A673 (cell line): ENCODE measurements at regions not wholly inside any gene's neighbourhood (a gene's known extent, or its start where the extent isn't known, plus 50 kb on each side); places are given as distances from the start of the nearest gene placed in this dataset.

Source experiments
- BruUV-seq: library from RNA; stranded (reverse); fragments of 400-500 nt; replicated peaks from 2 replicates; lab custom pipeline; 2021; lab: Mats Ljungman, UMichigan
- CTCF ChIA-PET: fragments of 300-600 bp; sonication (Branson Sonifier 250); formaldehyde crosslinking; loops from one replicate; lab custom pipeline; 2022; ENCODE audit warnings: antibody characterized with exemption; lab: Charles Lee
- POLR2A ChIA-PET: fragments of 300-600 bp; sonication (Branson Sonifier 250); formaldehyde crosslinking; loops from one replicate; lab custom pipeline; 2022; ENCODE audit warnings: antibody characterized with exemption; ENCODE audit not compliant: low non-redundant PET; lab: Charles Lee
- DNase-seq: peaks from one replicate; pipeline ENCODE4 v3.0.0-alpha.2; 2015; ENCODE audit warnings: low spot score
- H3K27ac ChIP-seq: fragments of 200-600 bp; sonication (generic); 2 replicates; pipeline ENCODE4 v1.5.1; 2016; ENCODE audit warnings: mixed run types, low read depth, mild to moderate bottlenecking, mixed read lengths, antibody characterized with exemption, low read length; ENCODE audit not compliant: poor library complexity, severe bottlenecking
- H3K27me3 ChIP-seq: fragments of 200-600 bp; sonication (generic); replicated peaks from 2 replicates; pipeline ENCODE4 v1.6.1; 2017; ENCODE audit warnings: mixed run types, low read depth, mild to moderate bottlenecking, mixed read lengths, antibody characterized with exemption, low read length; ENCODE audit not compliant: insufficient read depth, poor library complexity
- H3K36me3 ChIP-seq: fragments of 200-600 bp; sonication (generic); 2 replicates; pipeline ENCODE4 v1.6.1; 2016; ENCODE audit warnings: mixed run types, mild to moderate bottlenecking, mixed read lengths, antibody characterized with exemption, low read length; ENCODE audit not compliant: insufficient read depth, poor library complexity, severe bottlenecking
- H3K4me1 ChIP-seq: fragments of 200-600 bp; sonication (generic); 2 replicates; pipeline ENCODE4 v1.6.1; 2017; ENCODE audit warnings: mixed run types, mild to moderate bottlenecking, mixed read lengths, antibody characterized with exemption, low read length; ENCODE audit not compliant: insufficient read depth, poor library complexity, severe bottlenecking
- H3K4me3 ChIP-seq: fragments of 200-600 bp; sonication (generic); 2 replicates; pipeline ENCODE4 v1.5.1; 2016; ENCODE audit warnings: low read depth, mixed run types, mild to moderate bottlenecking, mixed read lengths, low read length; ENCODE audit not compliant: poor library complexity, severe bottlenecking
- H3K9me3 ChIP-seq: fragments of 200-600 bp; sonication (generic); 2 replicates; pipeline ENCODE4 v1.6.1; 2016; ENCODE audit warnings: mixed run types, low read depth, mild to moderate bottlenecking, mixed read lengths, antibody characterized with exemption, low read length; ENCODE audit not compliant: poor library complexity, severe bottlenecking
- CTCF ChIP-seq: fragments of 300-800, 200-600 bp; sonication (generic); conservative IDR thresholded peaks from 2 replicates; pipeline ENCODE4 v1.5.1; 2017; ENCODE audit warnings: low read depth, mild to moderate bottlenecking, antibody characterized with exemption, low read length, moderate library complexity, mixed read lengths
- EZH2 ChIP-seq: fragments of 200-600 bp; sonication (generic); IDR thresholded peaks from 2 replicates; pipeline ENCODE4 v1.6.1; 2017; ENCODE audit warnings: borderline replicate concordance, low read depth, mild to moderate bottlenecking, mixed read lengths, antibody characterized with exemption, low read length; ENCODE audit not compliant: poor library complexity, severe bottlenecking
- intact Hi-C: fragments of 100-400 bp; cut with micrococcal nuclease; formaldehyde crosslinking; loops from one replicate; pipeline ENCODE4 v1.10.0; 2022; ENCODE audit not compliant: unreplicated experiment

- ChIA-PET POLR2A (no interaction called here), CTCF (no interaction called here)
- Histone ChIP-seq H3K27ac (no peak overlapping the region), H3K4me3 (no peak overlapping the region), H3K9me3 (no peaks in the 10 kb centered on the region), H3K27me3 (no peaks in the 10 kb centered on the region), H3K4me1 (no peaks in the 10 kb centered on the region), H3K36me3 (no peaks in the 10 kb centered on the region)
- BruUV-seq = no TSS peak
- TF ChIP-seq EZH2 = no peak
- TF ChIP-seq CTCF = no peak
- intact Hi-C loops = no loop called here
- DNase-seq = no peak
These were observed 438.6 kb upstream of the POU3F3 start for GRCh38 chr2:104415284-104415683.

GRCh38 chr2:104416339-104417000 lies 437.4 kb upstream of the POU3F3 start:
- no peaks in the 10 kb centered on the region for H3K36me3 ChIP-seq
- CTCF ChIA-PET = no interaction called here
- no peaks in the 10 kb centered on the region for H3K27me3 ChIP-seq
- TF ChIP-seq CTCF (no peak), EZH2 (no peak)
- H3K4me3 ChIP-seq = no peak overlapping the region
- DNase-seq = peak; percentile 18
- BruUV-seq = no TSS peak
- POLR2A ChIA-PET = no interaction called here
- no peak overlapping the region for H3K27ac ChIP-seq
- intact Hi-C loops = no loop called here
- H3K4me1 ChIP-seq = no peaks in the 10 kb centered on the region
- no peaks in the 10 kb centered on the region for H3K9me3 ChIP-seq

GRCh38 chr2:104420420-104420819 lies 433.5 kb upstream of the POU3F3 start:
- DNase-seq = no peak
- ChIA-PET CTCF (no interaction called here), POLR2A (no interaction called here)
- intact Hi-C loops = no loop called here
- Histone ChIP-seq H3K9me3 (no peaks in the 10 kb centered on the region), H3K4me1 (no peaks in the 10 kb centered on the region), H3K27me3 (no peaks in the 10 kb centered on the region), H3K36me3 (no peaks in the 10 kb centered on the region), H3K27ac (no peak overlapping the region), H3K4me3 (no peak overlapping the region)
- no TSS peak for BruUV-seq
- no peak for TF ChIP-seq CTCF
- TF ChIP-seq EZH2 = no peak
